Ishikawa (cell line): ENCODE measurements at regions not wholly inside any gene's neighbourhood (a gene's known extent, or its start where the extent isn't known, plus 50 kb on each side); places are given as distances from the start of the nearest gene placed in this dataset.

Source experiments
- CEBPB ChIP-seq: IDR thresholded peaks from 2 replicates; pipeline ENCODE4 v1.6.1; 2012
- CREB1 ChIP-seq: IDR thresholded peaks from 2 replicates; pipeline ENCODE4 v1.6.1; 2012; ENCODE audit warnings: low read depth
- EGR1 ChIP-seq: IDR thresholded peaks from 2 replicates; pipeline ENCODE4 v1.6.1; 2012
- EP300 ChIP-seq: IDR thresholded peaks from 2 replicates; pipeline ENCODE4 v1.6.1; 2012; ENCODE audit warnings: borderline replicate concordance
- NFIC ChIP-seq: IDR thresholded peaks from 2 replicates; pipeline ENCODE4 v1.6.1; 2012
- RAD21 ChIP-seq: IDR thresholded peaks from 2 replicates; pipeline ENCODE4 v1.6.1; 2012; ENCODE audit warnings: low read depth
- TAF1 ChIP-seq: IDR thresholded peaks from 2 replicates; pipeline ENCODE4 v1.6.1; 2012; ENCODE audit warnings: low read depth, mild to moderate bottlenecking
- TCF12 ChIP-seq: IDR thresholded peaks from 2 replicates; pipeline ENCODE4 v1.6.1; 2012; ENCODE audit warnings: low read depth
- YY1 ChIP-seq: IDR thresholded peaks from 2 replicates; pipeline ENCODE4 v1.6.1; 2012; ENCODE audit warnings: low read depth
- TF ChIP-seq, protein P1 (sequence below): IDR thresholded peaks from 2 replicates; pipeline ENCODE4 v1.6.1; 2012; ENCODE audit warnings: low read depth, mild to moderate bottlenecking
- TF ChIP-seq, protein P2 (sequence below): IDR thresholded peaks from 2 replicates; pipeline ENCODE4 v1.6.1; 2012

DNA sequence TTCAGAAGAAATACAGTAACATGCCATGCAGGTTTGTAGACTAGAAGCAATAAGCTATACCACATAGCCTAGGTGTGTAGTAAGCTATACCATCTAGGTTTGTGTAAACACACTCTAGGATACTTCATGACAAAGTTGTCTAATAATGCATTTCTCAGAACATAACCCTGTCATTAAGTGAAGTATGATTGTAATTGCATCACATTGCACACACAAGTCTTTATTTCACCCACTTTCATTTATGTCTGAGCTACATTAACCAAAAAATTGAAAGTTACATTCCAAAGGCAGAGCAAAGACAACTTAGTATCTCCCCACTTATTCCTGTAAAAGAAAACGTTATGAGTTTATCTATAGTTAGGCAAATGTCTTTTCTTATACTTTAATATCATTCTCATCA lies 64.5 kb upstream of the ATF3 start:
- TF ChIP-seq CREB1 (no peak), YY1 (no peak), EGR1 (no peak), CEBPB (no peak), EP300 (no peak), TAF1 (no peak), TCF12 (no peak), RAD21 (no peak), NFIC (no peak)
- TF ChIP-seq, protein P1, sequence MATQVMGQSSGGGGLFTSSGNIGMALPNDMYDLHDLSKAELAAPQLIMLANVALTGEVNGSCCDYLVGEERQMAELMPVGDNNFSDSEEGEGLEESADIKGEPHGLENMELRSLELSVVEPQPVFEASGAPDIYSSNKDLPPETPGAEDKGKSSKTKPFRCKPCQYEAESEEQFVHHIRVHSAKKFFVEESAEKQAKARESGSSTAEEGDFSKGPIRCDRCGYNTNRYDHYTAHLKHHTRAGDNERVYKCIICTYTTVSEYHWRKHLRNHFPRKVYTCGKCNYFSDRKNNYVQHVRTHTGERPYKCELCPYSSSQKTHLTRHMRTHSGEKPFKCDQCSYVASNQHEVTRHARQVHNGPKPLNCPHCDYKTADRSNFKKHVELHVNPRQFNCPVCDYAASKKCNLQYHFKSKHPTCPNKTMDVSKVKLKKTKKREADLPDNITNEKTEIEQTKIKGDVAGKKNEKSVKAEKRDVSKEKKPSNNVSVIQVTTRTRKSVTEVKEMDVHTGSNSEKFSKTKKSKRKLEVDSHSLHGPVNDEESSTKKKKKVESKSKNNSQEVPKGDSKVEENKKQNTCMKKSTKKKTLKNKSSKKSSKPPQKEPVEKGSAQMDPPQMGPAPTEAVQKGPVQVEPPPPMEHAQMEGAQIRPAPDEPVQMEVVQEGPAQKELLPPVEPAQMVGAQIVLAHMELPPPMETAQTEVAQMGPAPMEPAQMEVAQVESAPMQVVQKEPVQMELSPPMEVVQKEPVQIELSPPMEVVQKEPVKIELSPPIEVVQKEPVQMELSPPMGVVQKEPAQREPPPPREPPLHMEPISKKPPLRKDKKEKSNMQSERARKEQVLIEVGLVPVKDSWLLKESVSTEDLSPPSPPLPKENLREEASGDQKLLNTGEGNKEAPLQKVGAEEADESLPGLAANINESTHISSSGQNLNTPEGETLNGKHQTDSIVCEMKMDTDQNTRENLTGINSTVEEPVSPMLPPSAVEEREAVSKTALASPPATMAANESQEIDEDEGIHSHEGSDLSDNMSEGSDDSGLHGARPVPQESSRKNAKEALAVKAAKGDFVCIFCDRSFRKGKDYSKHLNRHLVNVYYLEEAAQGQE: no peak
- TF ChIP-seq, protein P2, sequence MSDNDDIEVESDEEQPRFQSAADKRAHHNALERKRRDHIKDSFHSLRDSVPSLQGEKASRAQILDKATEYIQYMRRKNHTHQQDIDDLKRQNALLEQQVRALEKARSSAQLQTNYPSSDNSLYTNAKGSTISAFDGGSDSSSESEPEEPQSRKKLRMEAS: no peak
